Neural progenitor cell (in vitro differentiated cells): ENCODE measurements at regions not wholly inside any gene's neighbourhood (a gene's known extent, or its start where the extent isn't known, plus 50 kb on each side); places are given as distances from the start of the nearest gene placed in this dataset.

ENCODE experiments used
- DNase-seq: peaks from one replicate; pipeline ENCODE4 v3.0.0-alpha.2; 2016; ENCODE audit warnings: low spot score
- H2AFZ ChIP-seq: fragments of 200-600 bp; sonication (generic); replicated peaks from 2 replicates; pipeline ENCODE4 v1.6.1; 2016; ENCODE audit warnings: antibody characterized with exemption
- H3F3A ChIP-seq: fragments of 200-600 bp; sonication (generic); 2 replicates; pipeline ENCODE4 v1.6.1; 2016; ENCODE audit warnings: antibody characterized with exemption, low read depth
- H3K27ac ChIP-seq: fragments of 200-600 bp; sonication (generic); 2 replicates; pipeline ENCODE4 v1.5.1; 2016; ENCODE audit warnings: mild to moderate bottlenecking
- H3K27me3 ChIP-seq: fragments of 200-600 bp; sonication (generic); 2 replicates; pipeline ENCODE4 v1.6.1; 2016; ENCODE audit warnings: mild to moderate bottlenecking, moderate library complexity
- H3K36me3 ChIP-seq: fragments of 200-600 bp; sonication (generic); 2 replicates; pipeline ENCODE4 v1.5.1; 2016
- H3K4me1 ChIP-seq: fragments of 200-600 bp; sonication (generic); 2 replicates; pipeline ENCODE4 v1.6.1; 2016; ENCODE audit warnings: mixed run types
- H3K4me2 ChIP-seq: fragments of 200-600 bp; sonication (generic); 2 replicates; pipeline ENCODE4 v1.6.1; 2016
- H3K4me3 ChIP-seq: fragments of 200-600 bp; sonication (generic); 2 replicates; pipeline ENCODE4 v1.5.1; 2016
- H3K79me2 ChIP-seq: fragments of 200-600 bp; sonication (generic); 2 replicates; pipeline ENCODE4 v1.6.1; 2016; ENCODE audit warnings: low read depth
- H3K9ac ChIP-seq: fragments of 200-600 bp; sonication (generic); 2 replicates; pipeline ENCODE4 v1.6.1; 2016
- H3K9me3 ChIP-seq: fragments of 200-600 bp; sonication (generic); 2 replicates; pipeline ENCODE4 v1.5.1; 2016; ENCODE audit warnings: low read depth
- H4K20me1 ChIP-seq: fragments of 200-600 bp; sonication (generic); 2 replicates; pipeline ENCODE4 v1.6.1; 2016; ENCODE audit warnings: low read depth
- H3K27ac Mint-ChIP-seq: 3 replicates; pipeline ENCODE4 v1.8.0; 2021; ENCODE audit warnings: mixed read lengths
- H3K27me3 Mint-ChIP-seq: 2 replicates; pipeline ENCODE4 v1.8.0; 2022; ENCODE audit warnings: low read depth, mild to moderate bottlenecking, inconsistent platforms, moderate library complexity, mixed read lengths; ENCODE audit not compliant: insufficient read depth
- H3K36me3 Mint-ChIP-seq: 3 replicates; pipeline ENCODE4 v1.8.0; 2021; ENCODE audit warnings: mixed read lengths
- H3K4me1 Mint-ChIP-seq: 3 replicates; pipeline ENCODE4 v1.8.0; 2021; ENCODE audit warnings: mixed read lengths
- H3K4me3 Mint-ChIP-seq: 3 replicates; pipeline ENCODE4 v1.8.0; 2021; ENCODE audit warnings: mild to moderate bottlenecking, moderate library complexity, mixed read lengths
- H3K9me3 Mint-ChIP-seq: 3 replicates; pipeline ENCODE4 v1.8.0; 2020; ENCODE audit warnings: mixed read lengths
- EZH2 ChIP-seq: fragments of 200-600 bp; sonication (generic); IDR thresholded peaks from 2 replicates; pipeline ENCODE4 v1.6.1; 2017; ENCODE audit warnings: antibody characterized with exemption, mild to moderate bottlenecking, moderate library complexity
- EZH2phosphoT487 ChIP-seq: fragments of 200-600 bp; sonication (generic); IDR thresholded peaks from 2 replicates; pipeline ENCODE4 v1.6.1; 2017; ENCODE audit warnings: antibody characterized with exemption
- TF ChIP-seq, protein P1 (sequence below): fragments of 200-600 bp; sonication (generic); IDR thresholded peaks from 2 replicates; pipeline ENCODE4 v1.5.1; 2017; ENCODE audit warnings: antibody characterized with exemption, mild to moderate bottlenecking

DNA sequence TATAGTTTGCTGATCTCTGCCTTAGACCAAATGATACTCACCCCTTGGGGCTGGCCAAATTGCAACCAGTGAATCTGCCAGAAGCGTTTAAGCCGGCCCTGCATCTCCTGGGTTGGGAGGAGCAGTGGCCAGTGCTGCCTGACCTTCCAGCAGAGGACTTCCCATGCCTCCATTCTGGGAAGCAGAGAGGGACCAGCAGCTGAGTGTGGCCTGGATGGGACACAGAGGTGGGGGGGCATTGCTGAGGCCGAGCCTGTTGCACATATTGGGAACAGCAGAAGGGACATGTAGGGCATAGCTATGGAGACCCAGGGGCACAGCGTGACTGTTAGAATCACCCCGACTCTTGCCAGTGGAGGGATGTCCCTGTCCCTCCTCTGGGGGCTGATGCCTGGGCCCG lies 93.3 kb downstream of the CPZ start:
- TF ChIP-seq EZH2phosphoT487 (no peak), EZH2 (no peak)
- TF ChIP-seq, protein P1, sequence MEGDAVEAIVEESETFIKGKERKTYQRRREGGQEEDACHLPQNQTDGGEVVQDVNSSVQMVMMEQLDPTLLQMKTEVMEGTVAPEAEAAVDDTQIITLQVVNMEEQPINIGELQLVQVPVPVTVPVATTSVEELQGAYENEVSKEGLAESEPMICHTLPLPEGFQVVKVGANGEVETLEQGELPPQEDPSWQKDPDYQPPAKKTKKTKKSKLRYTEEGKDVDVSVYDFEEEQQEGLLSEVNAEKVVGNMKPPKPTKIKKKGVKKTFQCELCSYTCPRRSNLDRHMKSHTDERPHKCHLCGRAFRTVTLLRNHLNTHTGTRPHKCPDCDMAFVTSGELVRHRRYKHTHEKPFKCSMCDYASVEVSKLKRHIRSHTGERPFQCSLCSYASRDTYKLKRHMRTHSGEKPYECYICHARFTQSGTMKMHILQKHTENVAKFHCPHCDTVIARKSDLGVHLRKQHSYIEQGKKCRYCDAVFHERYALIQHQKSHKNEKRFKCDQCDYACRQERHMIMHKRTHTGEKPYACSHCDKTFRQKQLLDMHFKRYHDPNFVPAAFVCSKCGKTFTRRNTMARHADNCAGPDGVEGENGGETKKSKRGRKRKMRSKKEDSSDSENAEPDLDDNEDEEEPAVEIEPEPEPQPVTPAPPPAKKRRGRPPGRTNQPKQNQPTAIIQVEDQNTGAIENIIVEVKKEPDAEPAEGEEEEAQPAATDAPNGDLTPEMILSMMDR, result no peak
- no peaks in the 10 kb centered on the region for H3K4me1 ChIP-seq
- no peak overlapping the region for H3K27ac Mint-ChIP-seq
- no peaks in the 10 kb centered on the region for H3K36me3 Mint-ChIP-seq
- no peaks in the 10 kb centered on the region for H3K9me3 ChIP-seq
- H3F3A ChIP-seq, result no peaks in the 10 kb centered on the region
- H3K27me3 ChIP-seq, result peaks cover 96% of the 10 kb centered on the region
- H4K20me1 ChIP-seq, result peaks cover 4% of the 10 kb centered on the region
- no peak overlapping the region for H3K27ac ChIP-seq
- H3K4me3 ChIP-seq, result no peak overlapping the region
- H3K27me3 Mint-ChIP-seq, result peaks cover 37% of the 10 kb centered on the region
- no peak overlapping the region for H2AFZ ChIP-seq
- H3K4me3 Mint-ChIP-seq, result no peak overlapping the region
- no peak for DNase-seq
- H3K9me3 Mint-ChIP-seq, result no peaks in the 10 kb centered on the region
- H3K9ac ChIP-seq, result no peak overlapping the region
- H3K36me3 ChIP-seq, result no peaks in the 10 kb centered on the region
- H3K79me2 ChIP-seq, result no peaks in the 10 kb centered on the region
- H3K4me2 ChIP-seq, result no peak overlapping the region
- H3K4me1 Mint-ChIP-seq, result no peaks in the 10 kb centered on the region

GRCh38 chr4:8683462-8683861 lies 90.9 kb downstream of the CPZ start:
- Histone ChIP-seq H3K4me2 (no peak overlapping the region), H3K4me3 (no peak overlapping the region), H4K20me1 (peaks cover 2% of the 10 kb centered on the region), H3K9ac (no peak overlapping the region), H3K9me3 (no peaks in the 10 kb centered on the region), H3K4me1 (no peaks in the 10 kb centered on the region), H3K27me3 (peaks cover 95% of the 10 kb centered on the region), H3K79me2 (no peaks in the 10 kb centered on the region), H3F3A (no peaks in the 10 kb centered on the region), H2AFZ (no peak overlapping the region), H3K27ac (no peak overlapping the region), H3K36me3 (no peaks in the 10 kb centered on the region)
- no peaks in the 10 kb centered on the region for H3K36me3 Mint-ChIP-seq
- no peak for TF ChIP-seq EZH2
- no peak for TF ChIP-seq EZH2phosphoT487
- TF ChIP-seq, protein P1, result no peak
- DNase-seq, result no peak
- no peaks in the 10 kb centered on the region for H3K9me3 Mint-ChIP-seq
- peaks cover 23% of the 10 kb centered on the region for H3K27me3 Mint-ChIP-seq
- no peak overlapping the region for H3K4me3 Mint-ChIP-seq
- H3K27ac Mint-ChIP-seq, result no peak overlapping the region
- H3K4me1 Mint-ChIP-seq, result no peaks in the 10 kb centered on the region

DNA sequence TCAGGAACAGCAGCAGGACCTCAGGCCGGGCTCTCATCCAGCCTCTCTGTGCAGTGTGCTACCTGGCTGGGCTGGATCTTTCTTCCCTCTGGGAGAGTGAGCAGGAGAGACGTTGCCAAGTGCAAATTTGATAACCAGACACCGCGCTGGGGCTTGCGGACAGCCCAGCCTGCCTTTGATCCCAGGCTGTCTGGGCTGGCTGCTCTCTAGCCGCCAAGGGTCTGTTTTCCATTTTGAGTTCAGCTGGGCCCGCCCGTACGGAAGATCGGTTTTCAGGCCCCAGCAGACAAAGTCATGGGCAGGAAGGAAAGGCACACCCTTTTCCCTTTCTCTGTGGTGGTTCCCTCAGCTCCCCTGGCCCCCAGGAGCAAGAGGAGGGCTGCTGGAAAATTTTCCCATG lies 90.2 kb downstream of the CPZ start:
- Histone ChIP-seq H2AFZ (no peak overlapping the region), H3K4me1 (no peaks in the 10 kb centered on the region), H3F3A (no peaks in the 10 kb centered on the region), H3K4me2 (no peak overlapping the region), H3K9ac (no peak overlapping the region), H3K9me3 (no peaks in the 10 kb centered on the region), H3K79me2 (no peaks in the 10 kb centered on the region), H3K27ac (no peak overlapping the region), H3K4me3 (no peak overlapping the region), H3K36me3 (no peaks in the 10 kb centered on the region), H4K20me1 (no peaks in the 10 kb centered on the region), H3K27me3 (peaks cover 87% of the 10 kb centered on the region)
- no peaks in the 10 kb centered on the region for H3K9me3 Mint-ChIP-seq
- DNase-seq, result no peak
- H3K27me3 Mint-ChIP-seq, result peaks cover 22% of the 10 kb centered on the region
- H3K36me3 Mint-ChIP-seq, result no peaks in the 10 kb centered on the region
- H3K27ac Mint-ChIP-seq, result no peak overlapping the region
- TF ChIP-seq EZH2, result no peak
- TF ChIP-seq, protein P1, result no peak
- no peak for TF ChIP-seq EZH2phosphoT487
- H3K4me3 Mint-ChIP-seq, result no peak overlapping the region
- H3K4me1 Mint-ChIP-seq, result no peaks in the 10 kb centered on the region

GRCh38 chr4:8682296-8682695 lies 89.7 kb downstream of the CPZ start:
- no peak overlapping the region for H3K9ac ChIP-seq
- Mint-ChIP-seq H3K36me3 (no peaks in the 10 kb centered on the region), H3K4me1 (no peaks in the 10 kb centered on the region), H3K9me3 (no peaks in the 10 kb centered on the region), H3K27ac (no peak overlapping the region), H3K27me3 (peaks cover 18% of the 10 kb centered on the region), H3K4me3 (no peak overlapping the region)
- H3K4me3 ChIP-seq, result no peak overlapping the region
- H3K9me3 ChIP-seq, result no peaks in the 10 kb centered on the region
- TF ChIP-seq, protein P1, result no peak
- TF ChIP-seq EZH2phosphoT487, result no peak
- TF ChIP-seq EZH2, result no peak
- H3K79me2 ChIP-seq, result no peaks in the 10 kb centered on the region
- no peaks in the 10 kb centered on the region for H3F3A ChIP-seq
- DNase-seq, result no peak
- H3K27ac ChIP-seq, result no peak overlapping the region
- H2AFZ ChIP-seq, result no peak overlapping the region
- peaks cover 83% of the 10 kb centered on the region for H3K27me3 ChIP-seq
- no peaks in the 10 kb centered on the region for H3K4me1 ChIP-seq
- H3K4me2 ChIP-seq, result no peak overlapping the region
- no peaks in the 10 kb centered on the region for H4K20me1 ChIP-seq
- no peaks in the 10 kb centered on the region for H3K36me3 ChIP-seq
